Activated T-cell treated with anti-CD3 and anti-CD28 coated beads for 48 hours (primary cell): ENCODE measurements at regions not wholly inside any gene's neighbourhood (a gene's known extent, or its start where the extent isn't known, plus 50 kb on each side); places are given as distances from the start of the nearest gene placed in this dataset.
A peak's percentile ranks its signal among the peaks of the same experiment; 100 is the strongest.

Source experiments
- DNase-seq: peaks from one replicate; pipeline ENCODE4 v3.0.0-alpha.2; 2020; ENCODE audit warnings: low read depth

DNA sequence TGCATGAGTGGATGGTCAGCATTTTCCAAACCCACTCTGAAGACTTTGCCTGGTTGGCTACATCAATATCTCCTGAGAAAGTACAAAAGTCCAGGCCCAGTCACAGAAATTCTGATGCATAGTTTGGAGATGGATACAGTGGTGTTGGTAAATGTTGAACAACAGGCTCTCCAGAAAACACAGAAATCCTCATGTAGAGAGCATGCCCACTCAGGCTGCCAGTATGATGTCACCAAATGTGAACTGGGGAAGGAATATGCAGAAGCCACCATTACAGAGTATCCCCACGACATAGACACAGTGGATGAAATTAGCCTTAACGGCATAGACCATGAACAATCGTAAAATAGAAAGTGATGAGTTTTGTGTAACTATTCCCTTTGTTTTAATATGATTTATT, 97.1 kb upstream of the NXT1 start:
- DNase-seq = no peak

GRCh38 chr20:23251779-23252178, 98.8 kb upstream of the NXT1 start:
- no peak for DNase-seq

DNA sequence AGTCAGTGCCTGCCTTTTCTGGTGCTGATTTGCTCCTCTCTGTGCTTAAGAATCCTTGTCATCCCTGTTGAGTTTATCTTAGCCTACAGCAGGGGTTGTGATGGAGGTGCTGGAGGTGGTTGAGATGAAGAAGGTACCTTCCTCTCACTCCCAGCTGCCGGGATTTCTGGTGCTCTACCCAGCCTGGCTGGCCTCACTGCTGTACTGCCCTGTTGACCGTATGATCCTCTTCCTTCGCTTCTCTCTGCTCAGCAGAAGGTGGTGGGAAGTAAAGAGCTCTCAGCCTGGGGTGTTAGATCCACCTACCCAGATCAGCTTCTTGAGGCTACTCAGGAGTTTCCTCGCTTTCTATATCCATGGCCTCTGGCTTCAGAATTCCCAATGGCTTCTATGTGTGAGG, 101.0 kb upstream of the NXT1 start:
- DNase-seq = no peak

DNA sequence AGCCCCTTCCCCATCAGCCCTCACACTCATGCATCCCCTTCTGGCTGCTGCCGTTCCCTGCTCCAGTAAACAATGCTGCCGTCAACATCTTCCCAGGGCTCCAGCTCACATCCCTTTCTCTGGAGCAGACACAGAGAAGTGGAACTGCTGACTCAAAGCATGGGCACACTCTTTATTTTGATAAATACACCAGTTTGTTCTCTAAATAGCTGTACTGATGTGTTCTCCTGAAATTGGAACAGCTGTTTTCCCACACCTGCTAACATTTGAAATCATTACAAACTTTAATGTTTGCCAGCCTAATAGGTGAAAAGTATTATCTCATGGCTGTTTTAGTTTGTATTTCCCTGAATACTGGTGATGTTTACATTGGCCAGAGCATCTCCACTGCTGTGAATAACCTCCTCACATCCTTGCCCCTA, 102.1 kb upstream of the NXT1 start:
- DNase-seq = no peak

DNA sequence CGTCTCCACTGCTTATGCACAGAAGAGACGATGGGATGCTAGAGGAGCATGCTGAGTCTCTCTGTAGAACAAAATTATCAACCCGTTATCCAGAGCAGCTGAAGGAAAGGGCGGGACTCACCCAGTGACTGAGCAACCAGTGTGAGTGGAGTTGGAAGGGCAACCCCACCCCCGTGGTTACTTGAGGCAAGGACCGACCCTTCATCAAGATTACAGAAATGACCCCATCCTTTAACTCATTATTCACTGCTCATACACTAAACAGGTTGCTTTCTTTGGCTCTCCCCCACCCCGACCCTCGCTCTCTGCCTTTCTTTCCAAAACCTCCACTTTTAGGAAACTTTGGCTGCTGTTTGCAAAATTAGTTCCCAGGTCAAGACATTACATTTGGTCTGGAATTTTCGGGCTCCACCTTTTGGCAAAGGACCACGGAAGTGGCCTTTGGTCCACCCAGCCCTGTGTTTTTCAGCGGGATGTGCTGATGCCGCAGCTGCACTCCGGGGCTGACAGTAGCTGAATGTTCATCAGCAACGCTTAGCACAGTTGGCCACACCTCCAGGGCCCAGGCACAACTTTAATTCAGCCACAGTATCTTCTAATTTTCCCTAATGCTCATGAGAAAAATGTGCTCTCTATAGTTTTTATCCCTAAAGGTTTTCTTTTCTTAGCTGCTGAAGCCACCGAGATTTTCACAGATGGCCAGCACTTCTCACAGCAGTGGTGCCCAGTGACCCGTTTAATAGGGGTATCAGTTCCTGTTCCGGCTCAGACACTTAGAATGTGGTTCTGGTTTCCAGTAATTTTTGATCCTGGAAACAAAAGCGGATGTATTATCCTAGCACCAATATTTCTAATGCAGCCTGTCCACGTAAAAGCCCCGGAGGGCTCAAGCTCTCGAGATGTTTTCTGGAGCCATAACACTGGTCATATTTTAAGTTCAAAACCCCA, 103.6 kb upstream of the NXT1 start:
- no peak for DNase-seq

DNA sequence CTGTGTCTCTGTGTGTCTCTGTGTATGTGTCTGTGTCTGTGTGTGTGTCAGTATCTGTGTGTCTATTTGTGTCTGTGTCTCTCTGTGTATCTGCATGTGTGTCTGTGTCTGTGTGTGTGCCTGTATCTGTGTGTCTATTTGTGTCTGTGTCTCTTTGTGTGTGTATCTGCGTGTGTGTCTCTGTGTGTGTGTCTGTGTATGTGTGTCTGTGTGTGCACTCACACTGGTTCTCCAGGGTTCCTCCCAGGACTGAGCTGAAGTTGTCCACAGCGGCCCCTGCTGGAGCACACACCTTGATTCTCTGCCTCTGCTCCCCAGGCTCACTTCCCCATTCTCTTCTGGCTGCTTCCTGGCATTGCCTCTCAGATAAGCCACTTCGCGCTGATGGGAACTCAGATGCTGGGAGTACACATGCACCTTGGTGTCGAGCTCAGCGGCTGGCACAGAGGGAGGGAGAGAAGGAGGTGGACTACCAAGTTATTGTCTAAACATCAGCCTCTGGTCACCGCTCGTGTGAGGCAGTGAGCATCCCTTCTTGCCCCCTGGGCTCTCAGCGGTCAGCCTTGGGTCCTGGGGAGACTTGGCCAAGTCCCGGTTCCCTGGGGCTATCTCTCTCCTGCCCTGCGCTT, 104.9 kb upstream of the NXT1 start:
- no peak for DNase-seq

- DNase-seq = no peak
These were observed 105.6 kb upstream of the NXT1 start for GRCh38 chr20:23244916-23245552.

DNA sequence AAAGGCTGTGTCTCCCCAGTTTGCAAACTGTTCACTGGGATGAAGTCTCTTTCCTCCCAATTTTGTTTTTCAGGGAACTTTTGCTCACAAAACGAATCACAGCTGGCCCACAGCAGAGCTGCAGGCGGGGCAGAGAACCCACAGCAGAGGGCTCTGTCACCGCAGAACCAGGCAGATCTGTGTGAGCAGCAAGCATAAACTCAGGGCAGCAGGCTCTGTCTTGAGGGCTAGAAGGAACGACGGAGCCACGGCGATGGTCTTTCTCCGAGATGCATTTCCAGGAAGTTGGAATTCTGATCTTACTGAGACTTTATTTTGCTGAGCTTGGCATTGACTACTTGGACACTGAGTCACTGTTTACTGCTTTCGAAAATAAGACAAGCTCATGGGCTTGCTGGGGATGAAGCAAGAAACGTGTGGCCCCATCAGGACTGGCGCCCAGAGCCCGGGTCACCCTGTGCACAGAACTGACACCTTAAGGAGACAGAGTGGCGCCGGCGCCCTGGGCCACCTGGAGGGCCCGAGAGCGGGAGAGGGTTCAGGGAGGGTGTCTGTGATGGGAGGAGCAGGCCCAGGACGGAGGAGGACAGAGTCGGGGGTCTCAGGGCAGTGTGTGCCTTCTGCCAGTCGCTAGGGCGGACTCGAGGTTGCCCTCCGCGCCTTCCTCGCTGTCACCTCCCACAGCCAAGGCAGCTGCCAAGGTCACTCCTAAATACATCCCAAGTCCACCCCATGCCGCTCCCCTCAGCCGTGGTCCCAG, 106.3 kb upstream of the NXT1 start:
- DNase-seq = no peak

- no peak for DNase-seq
These were observed 106.8 kb upstream of the NXT1 start for GRCh38 chr20:23243791-23244155.

DNA sequence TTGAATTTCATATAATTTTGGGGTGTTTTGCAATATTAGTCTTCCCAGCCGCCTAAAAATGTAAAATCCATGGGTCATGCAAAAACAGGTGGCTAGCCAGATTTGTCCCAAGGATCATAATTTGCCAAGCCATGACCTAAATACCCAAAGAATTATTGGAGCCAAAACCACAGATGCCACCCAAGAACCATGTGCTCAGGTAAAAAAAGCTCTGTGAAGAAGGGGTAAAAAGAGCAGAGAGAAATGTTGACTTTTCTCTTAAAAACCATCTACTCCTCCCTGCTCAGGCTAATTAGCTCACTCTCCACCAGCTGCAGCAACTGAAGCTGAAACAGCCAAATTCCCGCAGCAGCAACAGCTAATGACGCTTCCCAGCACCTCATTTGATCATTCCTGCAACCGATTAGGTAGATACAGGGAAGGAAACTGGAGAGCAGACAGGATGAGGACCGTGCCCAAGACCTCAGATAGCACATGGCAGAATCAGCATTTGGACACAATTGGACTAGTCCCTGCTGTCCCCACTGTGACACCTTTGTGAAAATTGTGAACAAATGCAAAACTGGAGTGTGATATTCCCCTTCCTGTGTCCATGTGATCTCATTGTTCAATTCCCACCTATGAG, 107.9 kb upstream of the NXT1 start:
- DNase-seq = no peak

DNA sequence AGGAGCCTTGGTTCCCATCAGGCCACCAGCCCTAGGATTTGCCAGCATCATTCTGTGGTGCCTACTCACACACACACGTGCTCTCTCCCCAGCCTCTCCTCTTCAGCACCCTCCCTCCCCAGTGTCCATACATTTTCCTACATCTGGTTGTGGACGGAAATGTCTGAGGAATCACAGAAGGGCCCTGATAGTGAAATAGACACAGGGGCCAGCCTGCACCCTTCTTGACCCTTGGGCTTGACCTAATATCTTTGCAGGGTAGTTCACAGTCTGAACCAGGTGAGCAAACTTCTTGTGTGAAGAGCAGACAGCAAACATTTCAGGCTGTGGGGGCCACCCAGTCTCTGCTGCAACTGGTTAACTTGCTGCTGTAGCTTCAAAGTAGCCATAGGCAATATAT, 108.5 kb upstream of the NXT1 start:
- no peak for DNase-seq

DNA sequence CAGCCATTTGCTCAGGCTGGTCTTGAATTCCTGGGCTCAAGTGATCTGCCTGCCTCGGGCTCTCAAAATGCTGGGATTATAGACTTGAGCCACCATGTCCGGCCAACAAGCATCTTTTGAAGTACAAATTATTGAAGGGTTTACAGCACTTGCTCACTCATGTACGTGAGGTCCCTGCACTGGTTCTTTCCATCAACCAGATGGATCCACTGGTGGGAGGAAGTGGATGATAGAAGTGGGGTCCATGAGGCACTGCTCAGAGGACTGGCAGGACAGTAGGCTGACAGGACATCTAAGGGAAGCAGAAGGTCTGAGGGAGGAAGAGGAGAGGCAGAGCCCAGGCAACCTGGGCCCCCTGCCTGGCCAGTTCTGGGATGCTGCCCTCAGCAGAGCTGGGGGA, 109.2 kb upstream of the NXT1 start:
- no peak for DNase-seq

DNA sequence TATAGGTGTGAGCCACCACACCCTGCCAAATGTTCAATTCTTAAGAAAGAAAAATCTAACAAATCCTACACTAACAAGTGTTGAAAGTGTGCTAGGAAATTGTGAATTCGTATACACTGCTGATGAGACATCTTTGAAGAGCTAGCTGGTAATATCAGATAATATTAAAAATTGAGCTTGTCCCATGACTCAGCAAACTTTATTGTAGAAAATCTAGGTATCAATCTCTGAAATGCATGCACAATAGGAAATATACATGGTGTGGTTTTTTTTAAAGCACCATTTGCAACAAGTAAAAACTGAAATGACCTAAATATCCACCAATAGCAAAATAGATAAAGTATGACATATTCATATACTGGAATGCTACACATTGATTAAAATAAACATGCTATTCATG, 110.1 kb upstream of the NXT1 start:
- DNase-seq = no peak

DNA sequence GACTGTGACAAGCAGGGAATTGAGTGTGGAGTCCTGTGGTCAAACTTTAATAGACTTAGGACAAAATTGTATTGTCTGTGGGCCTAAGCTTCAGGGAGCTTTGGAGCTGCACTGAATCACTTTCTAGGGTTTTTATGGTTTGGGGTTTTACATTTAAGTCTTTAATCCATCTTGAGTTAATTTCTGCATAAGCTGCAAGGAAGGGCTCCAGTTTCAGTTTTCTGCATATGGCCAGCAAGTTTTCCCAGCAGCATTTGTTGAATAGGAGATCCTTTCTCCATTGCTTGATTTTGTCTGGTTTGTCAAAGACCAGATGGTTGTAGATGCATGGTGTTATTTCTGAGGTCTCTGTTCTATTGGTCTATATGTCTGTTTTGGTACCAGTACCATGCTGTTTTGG, 113.4 kb upstream of the NXT1 start:
- no peak for DNase-seq

DNA sequence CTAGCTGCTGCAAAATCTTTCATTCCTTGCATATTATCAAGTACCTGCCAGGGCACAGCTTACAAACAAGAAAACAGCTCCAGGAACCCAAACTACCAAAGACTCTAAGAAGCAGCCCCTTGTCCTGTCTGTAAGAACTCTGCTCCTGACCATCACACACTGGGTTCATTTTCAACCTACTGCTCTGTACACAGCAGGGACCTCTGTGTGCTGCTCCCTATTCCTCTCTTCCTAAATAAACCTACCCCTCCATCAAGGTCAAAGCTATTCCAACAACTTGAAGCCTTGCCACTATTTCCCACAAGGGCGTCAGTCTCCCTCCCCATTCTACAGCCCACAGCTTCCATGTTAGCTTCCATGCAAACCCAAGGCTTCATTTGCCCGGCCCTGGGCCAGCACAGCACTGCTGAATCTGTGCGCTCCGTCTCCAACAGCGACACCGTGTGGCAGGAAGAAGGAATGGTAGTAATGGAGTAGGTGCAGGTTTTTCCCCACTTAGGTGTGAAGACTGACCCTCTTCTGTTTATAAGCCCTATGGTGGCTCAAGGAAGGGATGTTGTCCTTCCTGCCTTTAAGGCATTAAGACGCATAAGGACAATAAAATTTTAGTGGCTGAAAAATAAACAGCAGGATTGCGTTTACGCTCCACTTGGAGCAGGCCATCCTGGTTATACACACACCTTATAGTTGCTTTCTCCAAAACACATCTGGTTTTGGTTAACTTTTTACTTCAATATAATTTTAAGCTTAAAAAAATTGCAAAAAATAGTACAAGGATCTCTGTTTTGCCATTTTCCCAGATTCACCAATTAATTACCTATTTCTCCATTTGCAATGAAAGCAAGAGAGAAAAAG, 115.2 kb upstream of the NXT1 start:
- peak; percentile 31 for DNase-seq

DNA sequence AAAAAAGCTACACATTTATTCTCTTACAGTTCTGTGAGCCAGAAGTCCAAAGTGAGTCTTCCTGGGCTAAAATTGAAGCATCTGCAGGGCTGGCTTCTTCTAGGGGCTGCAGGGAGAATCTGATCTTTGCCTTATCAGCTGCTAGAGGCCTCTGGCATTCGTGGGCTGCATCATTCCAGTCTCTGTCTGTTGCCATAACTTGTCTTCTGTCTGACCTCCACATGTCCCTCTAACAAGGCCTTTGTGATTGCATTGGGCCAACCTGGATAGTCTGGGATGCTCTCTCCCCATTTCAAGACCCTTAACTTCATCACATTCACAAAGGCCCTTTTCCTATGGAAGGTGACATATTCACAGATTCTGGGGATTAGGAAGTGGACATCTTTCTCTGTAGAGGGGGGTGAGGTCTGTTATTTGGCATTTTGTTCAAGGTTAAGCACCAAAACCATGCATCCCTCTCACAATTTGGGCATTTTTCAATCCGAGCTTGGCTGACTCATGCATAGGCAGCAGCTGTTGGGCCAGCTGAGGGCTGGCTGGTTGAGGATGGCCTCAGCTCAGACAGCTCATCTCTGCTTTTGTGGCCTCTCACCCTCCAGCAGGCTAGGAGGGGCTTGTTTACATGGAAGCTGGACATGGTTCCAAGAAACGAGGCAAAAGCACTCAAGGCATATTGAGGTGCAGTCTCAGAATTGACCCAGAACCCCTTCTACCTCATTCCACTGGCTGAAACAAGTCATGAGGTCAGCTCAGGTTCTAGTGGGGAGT, 116.1 kb upstream of the NXT1 start:
- DNase-seq = no peak

DNA sequence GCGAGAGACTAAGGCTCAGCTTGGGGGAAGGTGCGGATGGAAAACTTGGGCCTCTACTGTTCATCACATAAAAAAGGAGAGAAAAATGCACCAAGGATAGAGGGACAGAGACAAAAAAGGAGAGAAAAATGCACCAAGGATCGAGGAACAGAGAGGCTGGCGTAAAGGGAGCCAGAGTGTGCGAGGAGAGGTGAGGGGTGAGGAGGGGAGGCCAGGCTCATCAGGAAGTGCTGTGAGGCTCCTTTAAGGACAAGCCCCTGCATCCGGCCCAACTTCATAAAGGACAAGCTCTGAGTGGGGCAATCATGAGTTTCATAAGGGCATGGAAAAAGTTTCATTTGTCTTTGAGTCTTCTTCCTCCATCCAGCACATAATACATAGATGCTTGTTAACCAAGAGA, 117.2 kb upstream of the NXT1 start:
- no peak for DNase-seq

DNA sequence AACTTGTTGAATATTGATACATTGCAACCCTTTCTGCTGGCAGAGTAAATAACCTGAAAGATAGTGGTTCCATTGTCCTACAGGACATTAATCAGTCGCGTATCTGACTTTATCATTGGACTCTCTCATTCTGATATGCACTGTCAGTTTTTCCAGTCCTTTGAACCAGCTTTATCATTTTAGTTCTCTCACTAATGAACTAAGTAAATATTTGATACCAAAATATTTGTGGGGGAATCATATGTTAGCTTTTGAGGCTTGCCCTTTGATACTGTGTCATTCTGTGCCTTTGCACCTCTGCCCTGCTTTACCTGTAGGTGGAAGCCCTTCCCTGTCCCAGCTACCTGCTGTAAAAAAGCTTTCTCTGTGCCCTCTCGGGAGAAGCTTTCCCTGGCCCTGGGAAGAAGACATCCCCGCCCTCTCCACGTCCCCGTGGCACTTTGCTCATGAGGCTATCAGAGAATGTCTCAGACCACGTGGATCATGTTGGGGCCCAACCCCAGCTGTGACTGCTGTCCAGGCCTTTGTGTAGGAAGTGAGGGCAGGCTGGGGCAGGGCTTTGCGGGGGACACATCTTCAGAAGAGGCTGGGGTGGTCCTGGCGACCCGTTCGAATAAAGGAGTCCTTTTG, 117.8 kb upstream of the NXT1 start:
- no peak for DNase-seq

DNA sequence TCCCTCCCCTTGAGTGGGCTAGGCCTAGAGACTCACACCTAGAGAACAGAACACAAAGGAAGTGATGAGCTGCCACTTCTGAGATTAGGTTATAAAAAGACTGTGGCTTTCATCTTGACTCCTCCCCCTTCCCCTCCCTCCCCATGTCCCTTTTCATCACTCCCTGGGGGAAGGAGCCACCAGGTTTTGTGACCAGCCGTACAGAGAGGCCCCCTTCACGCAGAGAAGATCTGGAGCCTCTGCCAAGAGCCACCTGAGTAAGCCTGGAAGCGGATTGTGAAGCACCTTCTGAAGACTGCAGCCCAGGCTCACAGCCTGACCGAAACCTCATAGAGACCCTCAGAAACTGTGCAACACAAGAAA, 118.4 kb upstream of the NXT1 start:
- no peak for DNase-seq
